ENCODE measurements at regions not wholly inside any gene's neighbourhood (a gene's known extent, or its start where the extent isn't known, plus 50 kb on each side); places are given as distances from the start of the nearest gene placed in this dataset.
"Not testable (repeated sequence)": the region's sequence is repeated elsewhere in the genome, so short reads cannot be mapped to it uniquely, and the experiment has no call there.

- no peak for DNase-seq
Measured at GRCh38 chr1:178643349-178643748, 81.7 kb upstream of the RALGPS2 start.

DNA sequence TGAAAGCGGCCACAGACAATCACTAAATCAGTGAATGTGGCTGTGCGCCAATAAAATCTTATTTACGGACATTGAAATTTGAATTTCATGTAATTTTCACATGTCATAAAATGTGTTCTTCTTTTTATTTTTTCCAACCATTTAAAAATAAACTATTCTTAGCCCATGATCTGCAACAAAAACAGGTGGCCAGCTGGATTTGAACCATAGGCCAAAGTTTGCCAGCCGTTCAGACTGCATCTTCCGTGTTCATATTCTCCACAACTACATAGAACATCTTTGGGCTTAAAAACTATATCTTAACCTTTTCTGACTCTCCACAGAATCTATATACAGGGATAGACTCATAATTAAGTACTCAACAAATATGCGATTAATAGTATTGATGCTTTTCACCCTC, 81.2 kb upstream of the RALGPS2 start:
- no peak for DNase-seq

- DNase-seq = no peak
Measured at GRCh38 chr1:178644308-178645120, 80.5 kb upstream of the RALGPS2 start.

GRCh38 chr1:178645157-178645807, 79.8 kb upstream of the RALGPS2 start:
- DNase-seq = no peak

DNA sequence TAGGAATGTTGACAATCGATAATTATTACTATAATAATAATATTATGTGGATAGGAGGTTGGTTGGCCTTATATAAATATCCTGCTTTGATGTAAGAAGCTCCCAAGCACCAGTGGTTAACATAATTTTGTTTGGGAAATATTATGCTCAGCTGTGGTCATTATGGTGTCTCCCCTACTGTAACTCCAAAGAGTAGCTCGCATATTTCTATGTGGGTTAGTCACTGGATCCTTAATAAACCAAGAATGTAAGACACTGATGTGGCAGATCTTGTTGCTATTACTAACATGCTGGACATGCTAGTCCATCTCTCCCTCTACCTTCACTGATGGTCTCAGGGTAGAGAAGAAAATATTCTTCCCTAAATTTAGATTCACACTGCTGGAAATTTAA, 79.2 kb upstream of the RALGPS2 start:
- no peak for DNase-seq

DNA sequence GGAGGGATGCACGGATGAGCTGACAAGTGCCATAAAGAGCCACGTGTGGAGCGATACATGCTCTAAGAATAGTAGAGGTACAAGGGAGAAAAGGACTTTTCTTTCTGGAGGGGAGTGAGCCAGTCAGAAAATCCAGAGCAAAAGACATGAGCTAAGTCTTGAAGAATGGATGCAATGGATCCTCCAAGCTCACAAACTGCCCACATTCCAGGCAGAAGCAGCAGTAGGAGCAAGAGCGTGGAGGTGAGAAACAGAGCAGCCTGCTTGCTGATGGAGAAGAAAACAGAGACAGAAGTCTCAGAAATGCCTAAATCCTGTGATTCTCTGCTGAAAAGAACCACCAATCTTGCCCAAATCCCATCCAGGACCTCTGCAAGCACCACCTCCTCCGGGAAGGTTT, 78.2 kb upstream of the RALGPS2 start:
- DNase-seq = no peak

GRCh38 chr1:178648151-178648550, 76.9 kb upstream of the RALGPS2 start:
- no peak for DNase-seq

- DNase-seq = no peak
Measured at GRCh38 chr1:178649582-178650350, 75.3 kb upstream of the RALGPS2 start.

- no peak for DNase-seq
Measured at GRCh38 chr1:178650934-178651511, 74.0 kb upstream of the RALGPS2 start.

GRCh38 chr1:178651742-178652141, 73.3 kb upstream of the RALGPS2 start:
- DNase-seq = no peak

DNA sequence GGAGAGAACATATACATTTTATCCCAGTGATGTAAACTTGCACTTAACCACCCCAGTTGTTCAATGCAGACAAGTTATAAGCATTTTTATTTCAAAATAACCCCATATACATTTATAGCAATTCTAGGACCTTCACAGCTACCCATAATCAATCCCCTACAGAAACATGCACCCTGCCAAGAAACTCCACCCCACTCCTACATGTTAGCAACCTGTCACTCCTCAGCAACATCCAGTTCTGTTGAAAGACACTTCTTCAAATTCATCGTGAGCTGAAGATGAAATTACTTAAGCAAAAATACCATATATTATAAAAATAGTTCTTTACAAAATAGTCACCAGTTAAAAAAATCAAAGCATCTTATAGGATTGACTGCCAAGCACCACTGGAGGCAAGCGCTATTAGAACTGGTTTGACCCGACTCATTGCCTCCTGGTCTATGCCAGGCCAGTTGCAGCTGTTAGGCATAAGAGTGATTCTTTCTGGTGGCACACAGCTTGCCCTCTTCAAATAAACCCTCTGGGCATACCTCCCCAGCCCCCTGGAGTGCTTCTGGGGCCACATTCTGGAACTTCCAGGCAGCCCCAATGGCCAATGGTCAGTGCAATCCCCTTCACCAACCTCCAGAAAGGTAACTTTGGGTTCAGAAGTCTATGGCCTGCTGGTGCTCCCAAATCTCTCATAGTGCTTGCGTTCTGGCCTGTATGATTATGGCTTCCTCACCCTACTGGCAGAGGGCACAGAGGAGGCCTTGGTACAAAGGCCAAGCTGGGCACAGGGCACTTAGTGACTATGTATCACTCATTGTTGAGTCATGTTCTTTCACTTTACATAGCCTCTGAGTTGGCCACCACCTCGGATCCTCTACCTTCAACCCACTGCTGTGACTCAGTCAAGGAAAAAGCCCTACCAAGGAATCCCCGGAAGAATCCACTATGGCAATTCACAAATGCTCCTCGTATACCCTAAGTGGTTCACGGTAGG, 72.2 kb upstream of the RALGPS2 start:
- DNase-seq = no peak

GRCh38 chr1:178659789-178660208, 65.2 kb upstream of the RALGPS2 start:
- no peak for DNase-seq

DNA sequence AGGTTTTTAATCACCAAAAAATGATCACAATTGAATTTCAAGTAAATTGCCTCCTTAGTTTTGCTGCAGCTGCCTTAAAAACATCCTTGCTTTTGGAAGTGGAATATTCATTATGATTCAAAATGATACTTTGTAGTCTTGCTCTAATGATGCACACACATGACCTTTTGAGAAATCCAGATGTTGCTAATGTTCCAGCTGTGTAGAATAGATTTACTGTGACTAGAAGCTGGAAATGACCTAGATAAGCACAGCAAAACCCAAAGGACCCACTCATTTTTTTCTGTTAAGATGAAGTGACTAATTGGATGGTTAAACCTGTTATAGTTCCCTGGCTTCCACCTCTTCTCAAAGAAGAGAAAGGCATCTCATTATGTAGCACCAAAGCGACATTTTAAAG, 64.6 kb upstream of the RALGPS2 start:
- DNase-seq = no peak

DNA sequence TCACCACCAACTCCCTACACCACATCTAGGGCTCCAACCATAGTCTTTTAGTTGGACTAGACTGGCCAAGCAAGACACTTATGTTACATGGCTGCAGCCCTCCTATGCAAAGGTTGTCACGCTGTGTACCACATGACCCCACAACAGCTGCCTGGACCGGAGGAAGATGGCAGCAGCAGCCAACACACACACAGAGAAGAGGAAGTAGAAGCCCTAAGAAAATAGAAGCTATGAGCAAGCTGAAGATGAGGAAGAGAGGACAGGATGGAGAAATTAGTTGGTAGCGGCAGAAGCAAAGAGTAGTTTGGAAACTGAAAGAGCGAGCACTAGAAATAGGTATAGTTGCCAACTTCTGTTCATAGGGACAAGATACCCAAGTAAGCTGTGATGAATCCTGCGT, 60.8 kb upstream of the RALGPS2 start:
- DNase-seq = no peak

- DNase-seq = no peak
Measured at GRCh38 chr1:178665579-178665978, 59.5 kb upstream of the RALGPS2 start.

DNA sequence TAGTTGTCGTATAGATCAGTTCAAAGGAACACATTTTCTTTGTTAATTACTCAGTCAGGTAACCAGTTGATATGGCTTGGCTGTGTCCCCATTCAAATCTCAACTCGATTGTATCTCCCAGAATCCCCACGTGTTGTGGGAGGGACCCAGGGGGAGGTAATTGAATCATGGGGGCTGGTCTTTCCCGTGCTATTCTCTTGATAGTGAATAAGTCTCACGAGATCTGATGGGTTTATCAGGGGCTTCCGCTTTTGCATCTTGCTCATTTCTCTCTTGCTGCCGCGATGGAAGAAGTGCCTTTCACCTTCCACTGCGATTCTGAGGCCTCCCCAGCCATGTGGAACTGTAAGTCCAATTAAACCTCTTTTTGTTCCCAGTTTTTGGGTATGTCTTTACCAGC, 58.2 kb upstream of the RALGPS2 start:
- DNase-seq = not testable (repeated sequence)

DNA sequence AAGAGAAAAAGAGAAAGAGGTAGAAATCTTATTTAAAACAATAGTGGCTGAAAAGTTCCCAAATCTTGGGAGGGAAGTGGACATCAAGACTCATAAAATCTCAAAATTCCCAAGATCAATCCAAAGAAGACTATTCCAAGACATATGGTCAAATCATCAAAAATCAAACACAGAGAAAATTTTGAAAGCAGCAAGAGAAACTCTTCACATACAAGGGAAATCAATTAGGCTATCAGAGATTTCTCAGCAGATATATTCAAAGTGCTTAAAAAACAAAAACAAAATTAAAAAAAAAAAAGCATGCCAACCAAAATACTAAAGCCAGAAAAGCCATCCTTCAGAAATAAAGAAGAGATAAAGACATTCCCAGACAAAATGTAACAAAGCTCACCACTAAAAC, 52.6 kb upstream of the RALGPS2 start:
- DNase-seq = no peak

DNA sequence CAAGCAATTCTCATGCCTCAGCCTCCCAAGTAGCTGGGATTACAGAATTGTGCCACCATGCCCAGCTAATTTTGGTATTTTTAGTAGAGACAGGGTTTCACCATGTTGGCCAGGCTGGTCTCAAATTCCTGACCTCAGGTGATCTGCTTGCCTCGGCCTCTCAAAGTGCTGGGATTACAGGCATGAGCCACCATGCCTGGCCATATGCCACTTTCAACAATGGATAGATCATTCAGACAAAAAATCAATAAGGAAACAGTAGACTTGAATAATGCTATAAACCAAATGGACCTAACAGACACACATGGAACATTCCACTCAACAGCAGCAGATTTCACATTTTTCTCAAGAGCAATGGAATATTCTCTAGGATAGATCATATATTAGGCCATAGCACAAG, 50.5 kb upstream of the RALGPS2 start:
- DNase-seq = not testable (repeated sequence)

Data from T-helper 2 cell (primary cell).